H1 (cell line): ENCODE measurements at regions not wholly inside any gene's neighbourhood (a gene's known extent, or its start where the extent isn't known, plus 50 kb on each side); places are given as distances from the start of the nearest gene placed in this dataset.
A peak's percentile ranks its signal among the peaks of the same experiment; 100 is the strongest.

Experiments used
- CTCF ChIA-PET: fragments of 300-600 bp; sonication (Branson Sonifier 250); formaldehyde crosslinking; loops from one replicate; lab custom pipeline; 2021; ENCODE audit not compliant: partially characterized antibody; lab: Charles Lee
- POLR2A ChIA-PET: fragments of 300-600 bp; sonication (Branson Sonifier 250); formaldehyde crosslinking; loops from one replicate; lab custom pipeline; 2021; ENCODE audit warnings: inconsistent platforms; ENCODE audit not compliant: partially characterized antibody; lab: Charles Lee
- DNase-seq, 2 experiments: peaks; one replicate each; pipeline versions ENCODE4 v3.0.0 to v3.0.0-alpha.2; 2010 to 2022; ENCODE audit warnings: low spot score in 2 of 2, low read depth in 1 of 2, mixed read lengths in 1 of 2
- FAIRE-seq: peaks from 2 replicates; lab custom pipeline; 2011; peaks lifted over from hg19 to GRCh38; lab: Jason Lieb, UNC
- H2AFZ ChIP-seq: 2 replicates; pipeline ENCODE4 v1.8.1; 2012; ENCODE audit warnings: low read length, inconsistent platforms
- H2AK5ac ChIP-seq: 2 replicates; pipeline ENCODE4 v1.6.1; 2013; ENCODE audit warnings: low read depth, low read length
- H2BK120ac ChIP-seq: replicated peaks from 2 replicates; pipeline ENCODE3; 2013; ENCODE audit warnings: low read depth, low read length, inconsistent platforms
- H2BK12ac ChIP-seq: 2 replicates; pipeline ENCODE4 v1.6.1; 2013; ENCODE audit warnings: low read depth, low read length
- H2BK15ac ChIP-seq: 2 replicates; pipeline ENCODE4 v1.6.1; 2013; ENCODE audit warnings: low read length
- H2BK20ac ChIP-seq: 2 replicates; pipeline ENCODE4 v1.6.1; 2013; ENCODE audit warnings: low read length
- H2BK5ac ChIP-seq: 2 replicates; pipeline ENCODE4 v1.6.1; 2013; ENCODE audit warnings: low read depth, low read length
- H3K14ac ChIP-seq: 2 replicates; pipeline ENCODE4 v1.6.1; 2013; ENCODE audit warnings: inconsistent platforms; ENCODE audit not compliant: insufficient read length
- H3K18ac ChIP-seq: 2 replicates; pipeline ENCODE4 v1.6.1; 2013; ENCODE audit warnings: low read length; ENCODE audit errors: extremely low read depth
- H3K23ac ChIP-seq: 2 replicates; pipeline ENCODE4 v1.6.1; 2013; ENCODE audit warnings: inconsistent platforms; ENCODE audit not compliant: insufficient read length
- H3K23me2 ChIP-seq: 2 replicates; pipeline ENCODE4 v1.6.1; 2013; ENCODE audit warnings: low read depth, low read length
- H3K27ac ChIP-seq: 2 replicates; pipeline ENCODE4 v1.6.1; 2011; ENCODE audit warnings: low read depth, low read length, inconsistent platforms
- H3K27me3 ChIP-seq, 4 experiments: replicated peaks in 1 of 4; 1 replicate in 1 of 4; 2 replicates in 3 of 4; pipeline versions ENCODE4 v1.6.1 to v1.8.1; 2011 to 2013; ENCODE audit warnings: low read length in 3 of 4, mild to moderate bottlenecking in 3 of 4, inconsistent platforms in 2 of 4, mixed read lengths in 2 of 4, moderate library complexity in 1 of 4; ENCODE audit not compliant: control insufficient read depth in 3 of 4, insufficient read depth in 3 of 4; ENCODE audit errors: extremely low read depth in 1 of 4
- H3K36me3 ChIP-seq, 4 experiments: 2 replicates each; pipeline versions ENCODE4 v1.6.1 to v1.8.1; 2011 to 2013; ENCODE audit warnings: mild to moderate bottlenecking in 4 of 4, low read length in 3 of 4, moderate library complexity in 2 of 4, control low read depth in 1 of 4, inconsistent platforms in 1 of 4; ENCODE audit not compliant: insufficient read depth in 4 of 4, control insufficient read depth in 2 of 4
- H3K4ac ChIP-seq: replicated peaks from 2 replicates; pipeline ENCODE3; 2013; ENCODE audit warnings: low read length, low read depth, mixed read lengths, inconsistent platforms; ENCODE audit not compliant: insufficient read length
- H3K4me1 ChIP-seq, 4 experiments: replicated peaks in 1 of 4; 1 replicate in 1 of 4; 2 replicates in 3 of 4; pipeline versions ENCODE4 v1.6.1 to v1.8.1; 2011 to 2013; ENCODE audit warnings: low read length in 3 of 4, inconsistent platforms in 2 of 4, mixed read lengths in 1 of 4; ENCODE audit not compliant: insufficient read depth in 4 of 4, control insufficient read depth in 3 of 4
- H3K4me2 ChIP-seq, 2 experiments: 2 replicates each; pipeline versions ENCODE4 v1.6.1 to v1.8.1; 2011 to 2013; ENCODE audit warnings: low read depth in 2 of 2, low read length in 2 of 2, control low read depth in 1 of 2, inconsistent platforms in 1 of 2, mild to moderate bottlenecking in 1 of 2; ENCODE audit not compliant: insufficient read depth in 1 of 2
- H3K4me3 ChIP-seq, 4 experiments: fragments of 200-600, 300-600 bp in 1 of 4; sonication (generic), shearing (Covaris generic), sonication (Bioruptor Twin) in 1 of 4; 2 replicates each; pipeline versions ENCODE4 v1.5.1 to v1.8.1; 2011 to 2016; ENCODE audit warnings: low read length in 4 of 4, low read depth in 3 of 4, control low read depth in 2 of 4, inconsistent platforms in 2 of 4, mild to moderate bottlenecking in 2 of 4, mixed read lengths in 1 of 4, moderate library complexity in 1 of 4; ENCODE audit not compliant: insufficient read depth in 2 of 4; ENCODE audit errors: extremely low read depth in 1 of 4
- H3K56ac ChIP-seq: replicated peaks from 2 replicates; pipeline ENCODE3; 2013; ENCODE audit warnings: low read depth, mild to moderate bottlenecking, mixed read lengths, low read length, inconsistent platforms; ENCODE audit not compliant: insufficient read length
- H3K79me1 ChIP-seq: 2 replicates; pipeline ENCODE4 v1.6.1; 2013; ENCODE audit warnings: low read depth, low read length, control low read depth
- H3K79me2 ChIP-seq, 2 experiments: 2 replicates each; pipeline versions ENCODE4 v1.6.1 to v1.8.1; 2012 to 2013; ENCODE audit warnings: low read length in 2 of 2, mild to moderate bottlenecking in 2 of 2, inconsistent platforms in 1 of 2; ENCODE audit not compliant: insufficient read depth in 2 of 2, control insufficient read depth in 1 of 2
- H3K9ac ChIP-seq, 4 experiments: replicated peaks in 1 of 4; 1 replicate in 1 of 4; 2 replicates in 3 of 4; pipeline versions ENCODE4 v1.6.1 to v1.8.1; 2011 to 2013; ENCODE audit warnings: low read depth in 3 of 4, low read length in 3 of 4, control low read depth in 2 of 4, mild to moderate bottlenecking in 2 of 4, moderate library complexity in 2 of 4, inconsistent platforms in 1 of 4; ENCODE audit errors: extremely low read depth in 1 of 4
- H3K9me3 ChIP-seq, 2 experiments: 2 replicates each; pipeline versions ENCODE4 v1.6.1 to v1.8.1; 2012 to 2013; ENCODE audit warnings: mild to moderate bottlenecking in 2 of 2, moderate library complexity in 2 of 2, control low read depth in 1 of 2, inconsistent platforms in 1 of 2, low read depth in 1 of 2, low read length in 1 of 2, mixed read lengths in 1 of 2; ENCODE audit not compliant: insufficient read depth in 2 of 2
- H4K20me1 ChIP-seq, 2 experiments: replicated peaks in 1 of 2; 2 replicates each; pipeline versions ENCODE3 to v1.8.1; 2011 to 2013; ENCODE audit warnings: inconsistent platforms in 2 of 2, low read length in 2 of 2, mild to moderate bottlenecking in 1 of 2; ENCODE audit not compliant: insufficient read depth in 2 of 2, control insufficient read depth in 1 of 2
- H4K5ac ChIP-seq: 2 replicates; pipeline ENCODE4 v1.6.1; 2013; ENCODE audit warnings: low read length, low read depth, mixed read lengths, inconsistent platforms; ENCODE audit not compliant: insufficient read length
- H4K8ac ChIP-seq: 2 replicates; pipeline ENCODE4 v1.8.0; 2013; ENCODE audit warnings: mild to moderate bottlenecking, moderate library complexity, low read length, inconsistent platforms; ENCODE audit not compliant: insufficient read depth; ENCODE audit errors: extremely low read depth
- H4K91ac ChIP-seq: replicated peaks from 2 replicates; pipeline ENCODE3; 2013; ENCODE audit warnings: low read length, mixed read lengths, inconsistent platforms; ENCODE audit not compliant: insufficient read length
- ATF2 ChIP-seq: IDR thresholded peaks from 2 replicates; pipeline ENCODE4 v1.6.1; 2012; ENCODE audit warnings: low read length, inconsistent platforms
- CBX8 ChIP-seq: fragments of 300-800, 300-1000 bp; sonication (generic); IDR thresholded peaks from 2 replicates; pipeline ENCODE4 v1.7.1; 2016; ENCODE audit warnings: low read depth, low read length, borderline replicate concordance
- CTCF ChIP-seq, 3 experiments: IDR thresholded peaks; 1 replicate in 2 of 3; 2 replicates in 1 of 3; pipeline versions ENCODE4 v1.5.1 to v1.6.1; 2011; ENCODE audit warnings: low read length in 3 of 3, mild to moderate bottlenecking in 3 of 3, inconsistent platforms in 2 of 3, low read depth in 1 of 3, moderate library complexity in 1 of 3; ENCODE audit not compliant: insufficient read depth in 1 of 3; ENCODE audit errors: control extremely low read depth in 1 of 3
- JUN ChIP-seq: IDR thresholded peaks from 2 replicates; pipeline ENCODE4 v1.6.1; 2011; ENCODE audit warnings: low read depth, mild to moderate bottlenecking, improper control_type of control experiment, low read length
- JUND ChIP-seq: IDR thresholded peaks from 2 replicates; pipeline ENCODE4 v1.6.1; 2011; ENCODE audit warnings: mild to moderate bottlenecking, improper control_type of control experiment, low read length
- RAD21 ChIP-seq, 2 experiments: IDR thresholded peaks in 1 of 2; conservative IDR thresholded peaks in 1 of 2; 2 replicates each; pipeline ENCODE4 v1.6.1; 2011; ENCODE audit warnings: low read depth in 2 of 2, low read length in 2 of 2, improper control_type of control experiment in 1 of 2, inconsistent platforms in 1 of 2, mild to moderate bottlenecking in 1 of 2, moderate library complexity in 1 of 2
- YY1 ChIP-seq: IDR thresholded peaks from 2 replicates; pipeline ENCODE4 v1.6.1; 2011; ENCODE audit warnings: low read depth, mild to moderate bottlenecking, low read length
- WGBS, 2 experiments: shearing (Covaris generic) in 1 of 2; methylation state at CpG; one replicate each; pipeline versions ENCODE4 v1.1.6 to v1.1.7; 2013 to 2015; ENCODE audit warnings: low lambda C conversion rate in 2 of 2, mixed read lengths in 2 of 2, inconsistent platforms in 1 of 2, low coverage in 1 of 2, missing lambda C conversion rate in 1 of 2; ENCODE audit not compliant: insufficient replicate concordance in 2 of 2, insufficient coverage in 1 of 2, insufficient read length in 1 of 2; ENCODE audit errors: extremely low coverage in 1 of 2, missing lambda C conversion rate in 1 of 2; 5-methylcytosine and 5-hydroxymethylcytosine counted together

GRCh38 chr20:53753880-53754459 lies 160.3 kb upstream of the ZNF217 start:
- Histone ChIP-seq H3K23me2 (no peaks in the 10 kb centered on the region; the same call in 1 of the 2 replicates), H2AFZ (0 out of 2 replicates have a peak overlapping the region, but pooled peaks have one; percentile 47), H2BK5ac (peak overlapping the region; percentile 4), H2BK12ac (peak overlapping the region; percentile 97), H3K79me2 (no peaks in the 10 kb centered on the region), H3K14ac (no peak overlapping the region), H3K4me2 (peak overlapping the region; percentile 35 to 57; a peak in 2 of 4 replicates), H3K4me3 (peak overlapping the region in 1 of 4 experiments; percentile 41; a peak in 1 of 8 replicates), H2AK5ac (no peak overlapping the region), H4K5ac (no peak overlapping the region), H3K23ac (no peak overlapping the region), H3K79me1 (no peaks in the 10 kb centered on the region), H3K36me3 (no peaks in the 10 kb centered on the region), H4K20me1 (no peaks in the 10 kb centered on the region), H4K8ac (no peak overlapping the region), H3K9ac (0 out of 7 replicates have a peak overlapping the region, but pooled peaks of 1 of the 4 experiments have one; percentile 28), H3K27me3 (no peaks in the 10 kb centered on the region), H4K91ac (peak overlapping the region; percentile 75), H3K27ac (no peak overlapping the region; the same call in 1 of the 2 replicates), H3K56ac (no peak overlapping the region), H3K4me1 (peaks cover 5 to 28% (median 20%) of the 10 kb centered on the region in 4 experiments; a peak in 6 of 7 replicates), H3K18ac (no peak overlapping the region; the same call in 1 of the 2 replicates), H2BK15ac (no peak overlapping the region), H2BK20ac (no peak overlapping the region), H3K4ac (peak overlapping the region; percentile 24), H3K9me3 (no peaks in the 10 kb centered on the region), H2BK120ac (peak overlapping the region; percentile 19)
- ChIA-PET CTCF (interaction anchor here (0.8 to 2.4 kb wide), 6 partner anchors 10 to 117 kb away, joined by 3 to 8 read pairs (median 3); no protein-coding TSS in a partner anchor), POLR2A (interaction anchor here (0.6 to 2.0 kb wide), 13 partner anchors 10 to 195 kb away, joined by 3 to 13 read pairs (median 3); no protein-coding TSS in a partner anchor)
- no peak for FAIRE-seq
- DNase-seq = no peak
- 55% methylated on average over 2 of the region's 2 CpGs; no CpG with 5 or more reads in 1 of the 2 experiments for WGBS, 2 experiments
- TF ChIP-seq RAD21 (IDR thresholded peaks at IDR 0.05 in 1 of 2, conservative IDR thresholded peaks at IDR 0.05 in 1 of 2; ENCODE audit: low read depth in 2 of 2, low read length in 2 of 2) = no peak
- TF ChIP-seq JUND = peak; percentile 81
- no peak for TF ChIP-seq CBX8
- no peak for TF ChIP-seq YY1
- TF ChIP-seq CTCF (IDR thresholded peaks at IDR 0.05; ENCODE audit: control extremely low read depth in 1 of 3, insufficient read depth in 1 of 3, low read depth in 1 of 3, low read length in 3 of 3) = no peak
- TF ChIP-seq ATF2 = no peak
- TF ChIP-seq JUN = no peak
